ENCODE measurements at regions not wholly inside any gene's neighbourhood (a gene's known extent, or its start where the extent isn't known, plus 50 kb on each side); places are given as distances from the start of the nearest gene placed in this dataset.
"Not testable (repeated sequence)": the region's sequence is repeated elsewhere in the genome, so short reads cannot be mapped to it uniquely, and the experiment has no call there.

DNA sequence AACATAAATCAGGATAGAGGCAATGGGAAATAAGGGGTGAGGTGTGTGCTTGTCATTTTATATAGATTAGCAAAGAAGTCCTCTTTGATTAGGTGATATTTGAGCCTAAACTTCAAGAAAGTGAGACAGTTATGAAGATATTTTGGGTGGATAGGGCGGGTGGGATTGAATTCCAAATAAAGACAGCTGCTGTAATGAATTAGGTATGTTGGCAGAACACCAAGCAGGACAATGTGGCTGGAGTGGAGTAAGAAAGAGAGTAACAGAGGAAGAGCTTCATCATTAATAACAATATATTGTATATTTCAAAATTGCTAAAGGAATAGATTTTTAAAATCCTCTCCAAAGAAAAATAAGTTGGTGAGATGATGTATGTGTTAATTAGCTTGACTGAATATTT lies 91.0 kb upstream of the CENPE start:
- TF ChIP-seq, protein P1, sequence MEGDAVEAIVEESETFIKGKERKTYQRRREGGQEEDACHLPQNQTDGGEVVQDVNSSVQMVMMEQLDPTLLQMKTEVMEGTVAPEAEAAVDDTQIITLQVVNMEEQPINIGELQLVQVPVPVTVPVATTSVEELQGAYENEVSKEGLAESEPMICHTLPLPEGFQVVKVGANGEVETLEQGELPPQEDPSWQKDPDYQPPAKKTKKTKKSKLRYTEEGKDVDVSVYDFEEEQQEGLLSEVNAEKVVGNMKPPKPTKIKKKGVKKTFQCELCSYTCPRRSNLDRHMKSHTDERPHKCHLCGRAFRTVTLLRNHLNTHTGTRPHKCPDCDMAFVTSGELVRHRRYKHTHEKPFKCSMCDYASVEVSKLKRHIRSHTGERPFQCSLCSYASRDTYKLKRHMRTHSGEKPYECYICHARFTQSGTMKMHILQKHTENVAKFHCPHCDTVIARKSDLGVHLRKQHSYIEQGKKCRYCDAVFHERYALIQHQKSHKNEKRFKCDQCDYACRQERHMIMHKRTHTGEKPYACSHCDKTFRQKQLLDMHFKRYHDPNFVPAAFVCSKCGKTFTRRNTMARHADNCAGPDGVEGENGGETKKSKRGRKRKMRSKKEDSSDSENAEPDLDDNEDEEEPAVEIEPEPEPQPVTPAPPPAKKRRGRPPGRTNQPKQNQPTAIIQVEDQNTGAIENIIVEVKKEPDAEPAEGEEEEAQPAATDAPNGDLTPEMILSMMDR (IDR thresholded peaks at IDR 0.05; ENCODE audit: low read depth, low read length), result no peak
- Histone ChIP-seq H3K9me3 (ENCODE audit: control insufficient read depth, insufficient read depth, low read length) (no peaks in the 10 kb centered on the region), H3K27me3 (ENCODE audit: control insufficient read depth, insufficient read depth, low read length) (no peaks in the 10 kb centered on the region), H3K27ac (ENCODE audit: low read depth, low read length) (no peak overlapping the region), H3K4me3 (ENCODE audit: low read depth, low read length) (no peak overlapping the region)
- CTCF ChIA-PET, result no interaction called here
- POLR2A ChIA-PET, result no interaction called here
- no peak for DNase-seq (ENCODE audit: low read depth, low spot score)

DNA sequence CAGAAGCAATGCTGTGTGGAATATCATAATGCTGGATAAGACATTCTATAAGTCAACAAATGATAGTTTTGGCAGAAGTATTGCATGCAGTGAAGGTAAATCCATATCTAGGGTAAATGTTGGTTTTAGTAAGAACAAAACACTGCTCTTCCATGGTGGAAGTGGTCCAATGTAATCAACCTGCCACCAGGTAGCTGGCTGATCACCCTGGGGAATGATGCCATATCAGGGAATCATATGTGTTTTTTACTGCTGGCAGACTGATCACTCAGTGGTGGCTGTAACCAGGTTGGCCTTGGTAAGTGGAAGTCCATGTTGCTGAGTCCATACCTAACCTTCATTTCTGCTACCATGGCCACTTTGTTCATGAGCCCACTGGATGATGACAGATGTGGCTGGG lies 74.0 kb upstream of the CENPE start:
- ChIA-PET POLR2A (no interaction called here), CTCF (no interaction called here)
- DNase-seq (ENCODE audit: low read depth, low spot score), result no peak
- no peak overlapping the region for H3K4me3 ChIP-seq (ENCODE audit: low read depth, low read length)
- no peak overlapping the region for H3K27ac ChIP-seq (ENCODE audit: low read depth, low read length)
- no peaks in the 10 kb centered on the region for H3K27me3 ChIP-seq (ENCODE audit: control insufficient read depth, insufficient read depth, low read length)
- TF ChIP-seq, protein P1 (IDR thresholded peaks at IDR 0.05; ENCODE audit: low read depth, low read length), result no peak
- no peaks in the 10 kb centered on the region for H3K9me3 ChIP-seq (ENCODE audit: control insufficient read depth, insufficient read depth, low read length)

DNA sequence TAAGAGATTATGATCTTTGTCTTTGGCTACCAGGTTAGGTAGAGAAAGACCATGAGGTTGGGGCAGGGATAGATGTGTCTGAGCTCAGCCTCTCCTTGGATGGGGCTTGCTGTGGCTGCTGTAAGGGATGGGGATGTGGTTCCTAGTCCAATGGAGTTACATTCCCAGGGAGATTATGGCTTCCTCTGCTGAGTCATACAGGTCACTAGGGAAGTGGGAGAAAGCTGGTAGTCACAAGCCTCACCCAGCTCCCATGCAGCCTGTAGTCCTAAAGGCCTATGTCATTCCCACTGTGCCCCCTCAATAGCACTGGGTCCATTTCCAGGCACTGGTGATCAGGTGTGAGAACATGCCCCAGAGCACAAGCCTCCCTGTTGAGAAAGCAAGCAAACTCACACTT lies 70.6 kb upstream of the CENPE start:
- POLR2A ChIA-PET, result no interaction called here
- CTCF ChIA-PET, result no interaction called here
- TF ChIP-seq, protein P1 (IDR thresholded peaks at IDR 0.05; ENCODE audit: low read depth, low read length), result no peak

DNA sequence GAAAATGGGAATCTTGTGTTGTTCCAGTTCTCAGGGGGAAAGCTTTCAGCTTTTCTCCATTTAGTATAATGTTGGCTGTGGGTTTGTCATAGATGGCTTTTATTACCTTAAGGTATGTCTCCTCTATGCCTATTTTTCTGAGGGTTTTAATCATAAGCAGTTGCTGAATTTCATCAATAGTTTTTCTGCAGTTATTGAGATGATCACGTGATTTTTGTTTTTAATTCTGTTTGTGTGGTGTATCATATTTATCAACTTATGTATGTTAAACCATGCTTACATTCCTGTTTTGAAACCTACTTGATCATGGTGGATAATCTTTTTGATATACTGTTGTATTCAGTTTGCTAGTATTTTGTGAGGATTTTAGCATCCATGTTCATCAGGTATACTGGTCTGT lies 66.8 kb upstream of the CENPE start:
- CTCF ChIA-PET, result no interaction called here
- no peak overlapping the region for H3K4me3 ChIP-seq (ENCODE audit: low read depth, low read length)
- no peaks in the 10 kb centered on the region; the same call in 1 of the 2 replicates for H3K9me3 ChIP-seq (ENCODE audit: control insufficient read depth, insufficient read depth, low read length)
- H3K27ac ChIP-seq (ENCODE audit: low read depth, low read length), result no peak overlapping the region
- POLR2A ChIA-PET, result no interaction called here
- no peaks in the 10 kb centered on the region for H3K27me3 ChIP-seq (ENCODE audit: control insufficient read depth, insufficient read depth, low read length)
- TF ChIP-seq, protein P1 (IDR thresholded peaks at IDR 0.05; ENCODE audit: low read depth, low read length), result no peak
- DNase-seq (ENCODE audit: low read depth, low spot score), result no peak

More for the DNA sequence above, 70.6 kb upstream of the CENPE start:
- Histone ChIP-seq H3K27me3 (ENCODE audit: control insufficient read depth, insufficient read depth, low read length) (no peaks in the 10 kb centered on the region), H3K27ac (ENCODE audit: low read depth, low read length) (no peak overlapping the region), H3K9me3 (ENCODE audit: control insufficient read depth, insufficient read depth, low read length) (no peaks in the 10 kb centered on the region), H3K4me3 (ENCODE audit: low read depth, low read length) (no peak overlapping the region)
- DNase-seq (ENCODE audit: low read depth, low spot score), result no peak

DNA sequence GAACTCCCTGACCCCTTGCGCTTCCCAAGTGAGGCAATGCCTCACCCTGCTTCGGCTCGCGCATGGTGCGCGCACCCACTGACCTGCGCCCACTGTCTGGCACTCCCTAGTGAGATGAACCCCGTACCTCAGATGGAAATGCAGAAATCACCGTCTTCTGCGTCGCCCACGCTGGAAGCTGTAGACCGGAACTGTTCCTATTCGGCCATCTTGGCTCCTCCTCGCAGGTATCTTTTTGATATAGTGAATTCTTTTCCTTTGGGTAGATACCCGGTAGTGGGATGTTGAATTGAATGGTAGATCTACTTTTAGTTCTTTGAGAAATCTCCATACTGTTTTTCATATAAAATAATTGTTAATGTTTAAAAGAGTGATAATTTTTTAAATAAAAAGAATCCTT lies 57.9 kb upstream of the CENPE start:
- H3K9me3 ChIP-seq (ENCODE audit: control insufficient read depth, insufficient read depth, low read length); POLR2A ChIA-PET; CTCF ChIA-PET; H3K27me3 ChIP-seq (ENCODE audit: control insufficient read depth, insufficient read depth, low read length); H3K27ac ChIP-seq (ENCODE audit: low read depth, low read length); DNase-seq (ENCODE audit: low read depth, low spot score); H3K4me3 ChIP-seq (ENCODE audit: low read depth, low read length): not testable (repeated sequence)

All from AG04450 (cell line).